SK-N-SH treated with all-trans-retinoic acid at 6 μM for 48 hours (cell line): ENCODE measurements at regions not wholly inside any gene's neighbourhood (a gene's known extent, or its start where the extent isn't known, plus 50 kb on each side); places are given as distances from the start of the nearest gene placed in this dataset.

Experiments used
- ATAC-seq: fragments of 200-7000 bp; cut with Tn5 transposase; 3 replicates; pipeline ENCODE4 v1.9.1; 2020; ENCODE audit warnings: mild to moderate bottlenecking, moderate library complexity
- BACH2 ChIP-seq: fragments of 250-450 bp; sonication (Bioruptor Pico); IDR thresholded peaks from 2 replicates; pipeline ENCODE4 v1.9.0; 2021; ENCODE audit warnings: mild to moderate bottlenecking, borderline replicate concordance
- CREB5 ChIP-seq: fragments of 250-450 bp; sonication (Bioruptor Pico); IDR thresholded peaks from 2 replicates; pipeline ENCODE4 v1.5.1; 2020; ENCODE audit warnings: low read depth, mild to moderate bottlenecking, moderate library complexity
- CSDC2 ChIP-seq: fragments of 250-450 bp; sonication (Bioruptor Pico); IDR thresholded peaks from 2 replicates; pipeline ENCODE4 v1.5.0; 2020; ENCODE audit warnings: mild to moderate bottlenecking, moderate library complexity
- ESRRG ChIP-seq: fragments of 250-450 bp; sonication (Bioruptor Pico); IDR thresholded peaks from 2 replicates; pipeline ENCODE4 v1.6.1; 2021; ENCODE audit warnings: mild to moderate bottlenecking
- ISL1 ChIP-seq: fragments of 250-450 bp; sonication (Bioruptor Pico); IDR thresholded peaks from 2 replicates; pipeline ENCODE4 v2.1.2; 2022; ENCODE audit warnings: mild to moderate bottlenecking, moderate library complexity
- OSR1 ChIP-seq: fragments of 250-450 bp; sonication (Bioruptor Pico); IDR thresholded peaks from 2 replicates; pipeline ENCODE4 v1.8.0; 2022; ENCODE audit warnings: moderate library complexity, mild to moderate bottlenecking, inconsistent platforms
- PPARA ChIP-seq: fragments of 250-450 bp; sonication (Bioruptor Pico); IDR thresholded peaks from 2 replicates; pipeline ENCODE4 v1.5.0; 2020; ENCODE audit warnings: mild to moderate bottlenecking, borderline replicate concordance
- RARB ChIP-seq: fragments of 250-450 bp; sonication (Bioruptor Pico); IDR thresholded peaks from 2 replicates; pipeline ENCODE4 v1.8.0; 2021; ENCODE audit warnings: mild to moderate bottlenecking, moderate library complexity
- SNAI2 ChIP-seq: fragments of 250-450 bp; sonication (Bioruptor Pico); IDR thresholded peaks from 2 replicates; pipeline ENCODE4 v1.5.0; 2020; ENCODE audit warnings: mild to moderate bottlenecking, moderate library complexity
- TCF4 ChIP-seq: fragments of 250-450 bp; sonication (Bioruptor Pico); IDR thresholded peaks from 2 replicates; pipeline ENCODE4 v1.8.0; 2021; ENCODE audit warnings: mild to moderate bottlenecking, moderate library complexity, borderline replicate concordance
- TOX ChIP-seq: fragments of 250-450 bp; sonication (Bioruptor Pico); IDR thresholded peaks from 2 replicates; pipeline ENCODE4 v1.8.0; 2021; ENCODE audit warnings: mild to moderate bottlenecking, moderate library complexity, borderline replicate concordance
- ZC3H10 ChIP-seq: fragments of 250-450 bp; sonication (Bioruptor Pico); IDR thresholded peaks from 2 replicates; pipeline ENCODE4 v1.5.1; 2021; ENCODE audit warnings: mild to moderate bottlenecking, moderate library complexity
- ZFP3 ChIP-seq: fragments of 250-450 bp; sonication (Bioruptor Pico); IDR thresholded peaks from 2 replicates; pipeline ENCODE4 v1.5.0; 2020; ENCODE audit warnings: mild to moderate bottlenecking, moderate library complexity
- ZFP30 ChIP-seq: fragments of 450-650 bp; formaldehyde crosslinking; IDR thresholded peaks from 2 replicates; pipeline ENCODE4 v1.5.0; 2022; ENCODE audit warnings: mild to moderate bottlenecking, moderate library complexity
- ZNF565 ChIP-seq: fragments of 450-650 bp; formaldehyde crosslinking; conservative IDR thresholded peaks from 2 replicates; pipeline ENCODE4 v1.5.0; 2020; ENCODE audit warnings: low read depth, mild to moderate bottlenecking, moderate library complexity
- ZNF70 ChIP-seq: fragments of 450-650 bp; formaldehyde crosslinking; IDR thresholded peaks from 2 replicates; pipeline ENCODE4 v1.5.0; 2020; ENCODE audit warnings: mild to moderate bottlenecking, moderate library complexity
- ZNF8 ChIP-seq: fragments of 450-650 bp; formaldehyde crosslinking; IDR thresholded peaks from 2 replicates; pipeline ENCODE4 v1.5.0; 2020; ENCODE audit warnings: mild to moderate bottlenecking, moderate library complexity
- TF ChIP-seq, protein P1 (sequence below): fragments of 250-450 bp; sonication (Bioruptor Pico); IDR thresholded peaks from 2 replicates; pipeline ENCODE4 v1.8.0; 2021; ENCODE audit warnings: low read depth, mild to moderate bottlenecking, moderate library complexity, borderline replicate concordance
- TF ChIP-seq, protein P2 (sequence below): fragments of 250-450 bp; sonication (Bioruptor Pico); IDR thresholded peaks from 2 replicates; pipeline ENCODE4 v1.5.1; 2021; ENCODE audit warnings: mild to moderate bottlenecking, moderate library complexity
- TF ChIP-seq, protein P3 (sequence below): fragments of 250-450 bp; sonication (Bioruptor Pico); IDR thresholded peaks from 2 replicates; pipeline ENCODE4 v1.5.0; 2020; ENCODE audit warnings: mild to moderate bottlenecking, moderate library complexity
- TF ChIP-seq, protein P4 (sequence below): fragments of 250-450 bp; sonication (Bioruptor Pico); IDR thresholded peaks from 2 replicates; pipeline ENCODE4 v1.8.0; 2020; ENCODE audit warnings: mild to moderate bottlenecking, moderate library complexity, borderline replicate concordance

DNA sequence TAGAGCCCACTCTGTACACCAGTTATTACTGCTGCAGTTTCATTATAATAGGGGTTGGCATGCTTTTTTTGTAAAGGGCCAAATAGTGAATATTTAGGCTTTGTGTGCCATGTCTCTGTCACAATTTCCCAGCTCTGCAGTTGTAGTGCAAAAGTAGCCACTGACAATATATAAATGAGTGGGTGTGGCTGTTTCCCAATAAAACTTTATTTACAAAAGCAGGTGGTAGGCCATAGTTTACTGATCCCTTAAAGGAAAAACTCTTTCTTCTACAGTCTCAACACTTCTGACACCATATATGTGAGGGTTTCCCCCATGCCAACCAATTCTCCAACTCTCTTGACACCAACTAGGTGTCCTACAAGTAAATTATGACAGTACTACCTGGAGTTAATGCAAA lies 110.2 kb upstream of the NAP1L1 start:
- TF ChIP-seq ZNF565 (CRISPR knock-in tag) = no peak
- no peak for ATAC-seq

- no peak for TF ChIP-seq OSR1 (CRISPR knock-in tag)
- no peak for ATAC-seq
Measured at GRCh38 chr12:76193961-76194360, 109.5 kb upstream of the NAP1L1 start.

DNA sequence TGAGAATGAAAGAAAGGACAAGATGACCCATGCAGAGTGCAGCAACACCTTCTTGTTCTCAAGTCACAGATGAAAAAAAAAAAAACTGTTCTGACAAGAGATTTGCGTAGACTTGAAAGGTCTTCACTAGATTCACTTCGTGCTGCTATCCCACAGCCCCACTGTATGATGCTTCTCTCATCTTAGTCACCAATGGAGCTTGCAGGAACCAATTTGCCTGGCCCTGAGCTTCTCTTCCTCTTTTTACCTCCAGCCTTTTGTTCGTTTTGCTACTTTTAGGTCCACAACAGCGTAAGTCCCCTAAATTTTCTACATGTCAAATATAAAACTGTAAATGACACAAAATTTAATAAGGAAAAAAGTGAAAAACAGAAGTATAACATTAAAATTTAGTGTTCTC lies 107.9 kb upstream of the NAP1L1 start:
- ATAC-seq = no peak
- TF ChIP-seq, protein P1, sequence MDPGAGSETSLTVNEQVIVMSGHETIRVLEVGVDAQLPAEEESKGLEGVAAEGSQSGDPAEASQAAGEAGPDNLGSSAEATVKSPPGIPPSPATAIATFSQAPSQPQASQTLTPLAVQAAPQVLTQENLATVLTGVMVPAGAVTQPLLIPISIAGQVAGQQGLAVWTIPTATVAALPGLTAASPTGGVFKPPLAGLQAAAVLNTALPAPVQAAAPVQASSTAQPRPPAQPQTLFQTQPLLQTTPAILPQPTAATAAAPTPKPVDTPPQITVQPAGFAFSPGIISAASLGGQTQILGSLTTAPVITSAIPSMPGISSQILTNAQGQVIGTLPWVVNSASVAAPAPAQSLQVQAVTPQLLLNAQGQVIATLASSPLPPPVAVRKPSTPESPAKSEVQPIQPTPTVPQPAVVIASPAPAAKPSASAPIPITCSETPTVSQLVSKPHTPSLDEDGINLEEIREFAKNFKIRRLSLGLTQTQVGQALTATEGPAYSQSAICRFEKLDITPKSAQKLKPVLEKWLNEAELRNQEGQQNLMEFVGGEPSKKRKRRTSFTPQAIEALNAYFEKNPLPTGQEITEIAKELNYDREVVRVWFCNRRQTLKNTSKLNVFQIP = no peak
- TF ChIP-seq BACH2 (CRISPR knock-in tag) (no peak), ZFP30 (CRISPR knock-in tag) (no peak), ZC3H10 (no peak), TCF4 (CRISPR knock-in tag) (no peak), CREB5 (CRISPR knock-in tag) (no peak), ESRRG (CRISPR knock-in tag) (no peak), CSDC2 (no peak), RARB (CRISPR knock-in tag) (no peak), ZFP3 (CRISPR knock-in tag) (no peak), PPARA (CRISPR knock-in tag) (no peak), SNAI2 (CRISPR knock-in tag) (no peak), ZNF565 (CRISPR knock-in tag) (no peak), ISL1 (CRISPR knock-in tag) (no peak), ZNF8 (CRISPR knock-in tag) (no peak), OSR1 (CRISPR knock-in tag) (no peak)
- TF ChIP-seq, protein P2, sequence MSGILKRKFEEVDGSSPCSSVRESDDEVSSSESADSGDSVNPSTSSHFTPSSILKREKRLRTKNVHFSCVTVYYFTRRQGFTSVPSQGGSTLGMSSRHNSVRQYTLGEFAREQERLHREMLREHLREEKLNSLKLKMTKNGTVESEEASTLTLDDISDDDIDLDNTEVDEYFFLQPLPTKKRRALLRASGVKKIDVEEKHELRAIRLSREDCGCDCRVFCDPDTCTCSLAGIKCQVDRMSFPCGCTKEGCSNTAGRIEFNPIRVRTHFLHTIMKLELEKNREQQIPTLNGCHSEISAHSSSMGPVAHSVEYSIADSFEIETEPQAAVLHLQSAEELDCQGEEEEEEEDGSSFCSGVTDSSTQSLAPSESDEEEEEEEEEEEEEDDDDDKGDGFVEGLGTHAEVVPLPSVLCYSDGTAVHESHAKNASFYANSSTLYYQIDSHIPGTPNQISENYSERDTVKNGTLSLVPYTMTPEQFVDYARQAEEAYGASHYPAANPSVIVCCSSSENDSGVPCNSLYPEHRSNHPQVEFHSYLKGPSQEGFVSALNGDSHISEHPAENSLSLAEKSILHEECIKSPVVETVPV = no peak
- TF ChIP-seq, protein P3, sequence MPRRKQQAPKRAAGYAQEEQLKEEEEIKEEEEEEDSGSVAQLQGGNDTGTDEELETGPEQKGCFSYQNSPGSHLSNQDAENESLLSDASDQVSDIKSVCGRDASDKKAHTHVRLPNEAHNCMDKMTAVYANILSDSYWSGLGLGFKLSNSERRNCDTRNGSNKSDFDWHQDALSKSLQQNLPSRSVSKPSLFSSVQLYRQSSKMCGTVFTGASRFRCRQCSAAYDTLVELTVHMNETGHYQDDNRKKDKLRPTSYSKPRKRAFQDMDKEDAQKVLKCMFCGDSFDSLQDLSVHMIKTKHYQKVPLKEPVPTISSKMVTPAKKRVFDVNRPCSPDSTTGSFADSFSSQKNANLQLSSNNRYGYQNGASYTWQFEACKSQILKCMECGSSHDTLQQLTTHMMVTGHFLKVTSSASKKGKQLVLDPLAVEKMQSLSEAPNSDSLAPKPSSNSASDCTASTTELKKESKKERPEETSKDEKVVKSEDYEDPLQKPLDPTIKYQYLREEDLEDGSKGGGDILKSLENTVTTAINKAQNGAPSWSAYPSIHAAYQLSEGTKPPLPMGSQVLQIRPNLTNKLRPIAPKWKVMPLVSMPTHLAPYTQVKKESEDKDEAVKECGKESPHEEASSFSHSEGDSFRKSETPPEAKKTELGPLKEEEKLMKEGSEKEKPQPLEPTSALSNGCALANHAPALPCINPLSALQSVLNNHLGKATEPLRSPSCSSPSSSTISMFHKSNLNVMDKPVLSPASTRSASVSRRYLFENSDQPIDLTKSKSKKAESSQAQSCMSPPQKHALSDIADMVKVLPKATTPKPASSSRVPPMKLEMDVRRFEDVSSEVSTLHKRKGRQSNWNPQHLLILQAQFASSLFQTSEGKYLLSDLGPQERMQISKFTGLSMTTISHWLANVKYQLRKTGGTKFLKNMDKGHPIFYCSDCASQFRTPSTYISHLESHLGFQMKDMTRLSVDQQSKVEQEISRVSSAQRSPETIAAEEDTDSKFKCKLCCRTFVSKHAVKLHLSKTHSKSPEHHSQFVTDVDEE (CRISPR knock-in tag) = no peak
- TF ChIP-seq, protein P4, sequence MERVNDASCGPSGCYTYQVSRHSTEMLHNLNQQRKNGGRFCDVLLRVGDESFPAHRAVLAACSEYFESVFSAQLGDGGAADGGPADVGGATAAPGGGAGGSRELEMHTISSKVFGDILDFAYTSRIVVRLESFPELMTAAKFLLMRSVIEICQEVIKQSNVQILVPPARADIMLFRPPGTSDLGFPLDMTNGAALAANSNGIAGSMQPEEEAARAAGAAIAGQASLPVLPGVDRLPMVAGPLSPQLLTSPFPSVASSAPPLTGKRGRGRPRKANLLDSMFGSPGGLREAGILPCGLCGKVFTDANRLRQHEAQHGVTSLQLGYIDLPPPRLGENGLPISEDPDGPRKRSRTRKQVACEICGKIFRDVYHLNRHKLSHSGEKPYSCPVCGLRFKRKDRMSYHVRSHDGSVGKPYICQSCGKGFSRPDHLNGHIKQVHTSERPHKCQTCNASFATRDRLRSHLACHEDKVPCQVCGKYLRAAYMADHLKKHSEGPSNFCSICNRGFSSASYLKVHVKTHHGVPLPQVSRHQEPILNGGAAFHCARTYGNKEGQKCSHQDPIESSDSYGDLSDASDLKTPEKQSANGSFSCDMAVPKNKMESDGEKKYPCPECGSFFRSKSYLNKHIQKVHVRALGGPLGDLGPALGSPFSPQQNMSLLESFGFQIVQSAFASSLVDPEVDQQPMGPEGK = no peak

- ATAC-seq = no peak
- TF ChIP-seq TCF4 (CRISPR knock-in tag) (no peak), CREB5 (CRISPR knock-in tag) (no peak), ISL1 (CRISPR knock-in tag) (no peak), ZNF8 (CRISPR knock-in tag) (no peak), ZNF565 (CRISPR knock-in tag) (no peak), OSR1 (CRISPR knock-in tag) (no peak), ZFP30 (CRISPR knock-in tag) (no peak), TOX (no peak), BACH2 (CRISPR knock-in tag) (no peak), ZC3H10 (no peak), ZNF70 (CRISPR knock-in tag) (no peak), ESRRG (CRISPR knock-in tag) (no peak), ZFP3 (CRISPR knock-in tag) (no peak), SNAI2 (CRISPR knock-in tag) (no peak)
- TF ChIP-seq, protein P1 = no peak
- TF ChIP-seq, protein P2 = no peak
Measured at GRCh38 chr12:76190299-76190698, 105.8 kb upstream of the NAP1L1 start.
